Type B pancreatic cell (in vitro differentiated cells): ENCODE measurements at regions not wholly inside any gene's neighbourhood (a gene's known extent, or its start where the extent isn't known, plus 50 kb on each side); places are given as distances from the start of the nearest gene placed in this dataset.

Source experiments
- DNase-seq: peaks from one replicate; pipeline ENCODE4 v3.0.0; 2021; ENCODE audit warnings: mixed read lengths; ENCODE audit not compliant: unreplicated experiment; ENCODE audit errors: extremely low spot score
- H3K27ac Mint-ChIP-seq: 2 replicates; pipeline ENCODE4 v1.8.0; 2021; ENCODE audit warnings: mild to moderate bottlenecking, mixed read lengths
- H3K27me3 Mint-ChIP-seq: 2 replicates; pipeline ENCODE4 v1.8.0; 2021; ENCODE audit warnings: mixed read lengths
- H3K36me3 Mint-ChIP-seq: 2 replicates; pipeline ENCODE4 v1.8.0; 2021; ENCODE audit warnings: mixed read lengths
- H3K4me1 Mint-ChIP-seq: one replicate; pipeline ENCODE4 v1.8.0; 2021; ENCODE audit warnings: mixed read lengths; ENCODE audit not compliant: unreplicated experiment
- H3K4me3 Mint-ChIP-seq: 2 replicates; pipeline ENCODE4 v1.8.0; 2021; ENCODE audit warnings: mild to moderate bottlenecking, mixed read lengths
- H3K9me3 Mint-ChIP-seq: 2 replicates; pipeline ENCODE4 v1.8.0; 2021; ENCODE audit warnings: mixed read lengths
- CTCF ChIP-seq: fragments of 200-600 bp; sonication (generic); conservative IDR thresholded peaks from 2 replicates; pipeline ENCODE4 v1.5.0; 2021; ENCODE audit warnings: antibody characterized with exemption, mild to moderate bottlenecking

DNA sequence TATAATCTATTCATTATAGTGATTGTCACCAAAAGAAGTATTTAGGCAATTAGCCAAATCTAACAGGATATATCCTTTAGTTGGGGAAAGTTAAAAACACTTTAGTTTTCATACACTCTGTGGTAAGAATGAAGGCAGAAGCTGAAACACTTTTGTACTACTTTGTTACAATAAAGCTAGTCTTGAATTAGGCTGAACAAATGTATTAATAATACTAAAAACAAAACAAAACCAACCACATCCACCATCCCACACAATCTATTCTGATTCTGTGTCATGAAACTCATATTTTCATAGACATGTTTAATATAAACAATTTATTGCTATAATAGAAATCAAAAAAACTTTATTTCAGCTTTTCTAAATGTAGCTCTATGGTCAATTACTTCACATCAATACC lies 508.8 kb downstream of the ZEB2 start:
- H3K4me3 Mint-ChIP-seq, result no peak overlapping the region
- no peaks in the 10 kb centered on the region for H3K36me3 Mint-ChIP-seq
- H3K4me1 Mint-ChIP-seq, result peaks cover 5% of the 10 kb centered on the region
- no peak for TF ChIP-seq CTCF
- peaks cover 4% of the 10 kb centered on the region for H3K9me3 Mint-ChIP-seq
- no peak overlapping the region for H3K27ac Mint-ChIP-seq
- DNase-seq, result no peak
- peaks cover 17% of the 10 kb centered on the region for H3K27me3 Mint-ChIP-seq

GRCh38 chr2:144010096-144010836 lies 509.7 kb downstream of the ZEB2 start:
- DNase-seq, result no peak
- Mint-ChIP-seq H3K36me3 (no peaks in the 10 kb centered on the region), H3K4me1 (peaks cover 6% of the 10 kb centered on the region), H3K9me3 (peaks cover 4% of the 10 kb centered on the region), H3K27me3 (peaks cover 14% of the 10 kb centered on the region), H3K27ac (no peak overlapping the region), H3K4me3 (no peak overlapping the region)
- no peak for TF ChIP-seq CTCF

DNA sequence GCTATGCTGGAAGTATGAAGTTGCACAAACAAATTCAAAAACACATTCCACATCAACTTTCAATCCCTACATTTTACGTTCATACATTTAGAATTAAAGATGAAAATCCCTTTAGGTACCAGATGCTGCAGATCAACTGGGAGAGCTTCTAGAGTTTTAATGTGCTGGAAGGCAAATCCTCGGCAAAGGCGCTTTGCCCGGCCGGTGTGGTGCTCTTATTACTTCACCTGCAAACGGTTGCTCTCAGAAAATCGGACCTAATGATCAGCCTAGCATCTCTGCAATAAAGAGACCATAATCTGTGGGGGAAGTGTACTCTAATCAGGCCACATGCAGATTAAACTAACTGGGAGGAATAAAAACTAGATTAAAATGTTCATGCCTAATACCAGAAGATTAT lies 513.8 kb downstream of the ZEB2 start:
- Mint-ChIP-seq H3K4me1 (peaks cover 9% of the 10 kb centered on the region), H3K4me3 (no peak overlapping the region), H3K27me3 (peaks cover 8% of the 10 kb centered on the region), H3K36me3 (no peaks in the 10 kb centered on the region), H3K27ac (no peak overlapping the region), H3K9me3 (no peaks in the 10 kb centered on the region)
- DNase-seq, result no peak
- no peak for TF ChIP-seq CTCF

GRCh38 chr2:144004742-144005141 lies 515.2 kb downstream of the ZEB2 start:
- H3K36me3 Mint-ChIP-seq, result no peaks in the 10 kb centered on the region
- peaks cover 8% of the 10 kb centered on the region for H3K27me3 Mint-ChIP-seq
- no peak for DNase-seq
- H3K9me3 Mint-ChIP-seq, result no peaks in the 10 kb centered on the region
- no peak for TF ChIP-seq CTCF
- H3K4me1 Mint-ChIP-seq, result peaks cover 9% of the 10 kb centered on the region
- H3K4me3 Mint-ChIP-seq, result peak overlapping the region; percentile 13
- no peak overlapping the region for H3K27ac Mint-ChIP-seq

GRCh38 chr2:144003460-144004075 lies 516.4 kb downstream of the ZEB2 start:
- peaks cover 9% of the 10 kb centered on the region for H3K4me1 Mint-ChIP-seq
- no peaks in the 10 kb centered on the region for H3K36me3 Mint-ChIP-seq
- H3K27me3 Mint-ChIP-seq, result peaks cover 3% of the 10 kb centered on the region
- no peak for TF ChIP-seq CTCF
- H3K27ac Mint-ChIP-seq, result no peak overlapping the region
- H3K4me3 Mint-ChIP-seq, result no peak overlapping the region
- no peaks in the 10 kb centered on the region for H3K9me3 Mint-ChIP-seq
- no peak for DNase-seq
